A549 (cell line): ENCODE measurements at regions not wholly inside any gene's neighbourhood (a gene's known extent, or its start where the extent isn't known, plus 50 kb on each side); places are given as distances from the start of the nearest gene placed in this dataset.

Experiments used
- ATAC-seq, 2 experiments: fragments of 200-7000 bp in 1 of 2; fragments of >200 bp in 1 of 2; cut with Nextera tagmentation in 1 of 2; cut with Tn5 transposase in 1 of 2; 3 replicates each; pipeline versions ENCODE4 v1.8.0 to v1.9.1; 2018 to 2020; ENCODE audit warnings: mild to moderate bottlenecking in 1 of 2, moderate library complexity in 1 of 2
- CTCF ChIA-PET: fragments of 300-600 bp; sonication (Branson Sonifier 250); formaldehyde crosslinking; extraction: SDS; loops from one replicate; lab custom pipeline; 2021; ENCODE audit warnings: antibody characterized with exemption, inconsistent platforms; lab: Yijun Ruan, JAX
- POLR2A ChIA-PET: fragments of 350-600 bp; formaldehyde crosslinking; extraction: SDS; loops from one replicate; lab custom pipeline; 2021; ENCODE audit warnings: antibody characterized with exemption, inconsistent platforms; lab: Yijun Ruan, JAX
- DNase-seq, 2 experiments: peaks; one replicate each; pipeline versions ENCODE4 v3.0.0 to v3.0.0-alpha.2; 2011 to 2016; ENCODE audit warnings: low read depth in 1 of 2, low spot score in 1 of 2
- FAIRE-seq: peaks from 2 replicates; lab custom pipeline; 2011; peaks lifted over from hg19 to GRCh38; lab: Jason Lieb, UNC
- H3K27ac ChIP-seq, 2 experiments: fragments of >200 bp; sonication (Bioruptor Twin); formaldehyde crosslinking; 3 replicates each; pipeline ENCODE4 v1.5.1; 2016 to 2017
- H3K4me1 ChIP-seq: fragments of >200 bp; sonication (Bioruptor Twin); formaldehyde crosslinking; 3 replicates; pipeline ENCODE4 v1.6.1; 2016
- H3K4me2 ChIP-seq: fragments of >200 bp; sonication (Bioruptor Twin); formaldehyde crosslinking; 3 replicates; pipeline ENCODE4 v1.6.1; 2016
- H3K4me3 ChIP-seq: fragments of >200 bp; sonication (Bioruptor Twin); formaldehyde crosslinking; 3 replicates; pipeline ENCODE4 v1.5.1; 2016
- H3K9me3 ChIP-seq: fragments of >200 bp; sonication (Bioruptor Twin); formaldehyde crosslinking; 3 replicates; pipeline ENCODE4 v1.6.1; 2016
- BHLHE40 ChIP-seq: IDR thresholded peaks from 2 replicates; pipeline ENCODE4 v1.6.1; 2012; ENCODE audit warnings: low read depth, low read length, inconsistent platforms
- CBX2 ChIP-seq: fragments of 200-600 bp; sonication (generic); IDR thresholded peaks from 2 replicates; pipeline ENCODE4 v1.6.1; 2016; ENCODE audit warnings: low read depth, mild to moderate bottlenecking, borderline replicate concordance
- CHD4 ChIP-seq: fragments of 200-600 bp; sonication (generic); IDR thresholded peaks from 2 replicates; pipeline ENCODE4 v1.6.1; 2016; ENCODE audit warnings: antibody characterized with exemption, mild to moderate bottlenecking, borderline replicate concordance
- EHMT2 ChIP-seq: fragments of 200-600 bp; sonication (generic); IDR thresholded peaks from 2 replicates; pipeline ENCODE4 v1.6.1; 2016; ENCODE audit warnings: antibody characterized with exemption, low read depth, mild to moderate bottlenecking, moderate library complexity
- EP300 ChIP-seq, 2 experiments: fragments of >200 bp; sonication (Bioruptor Twin); formaldehyde crosslinking; IDR thresholded peaks; 2 replicates in 1 of 2; 3 replicates in 1 of 2; pipeline ENCODE4 v1.6.1; 2016 to 2017
- ESRRA ChIP-seq: fragments of 150-350 bp; IDR thresholded peaks from 2 replicates; pipeline ENCODE4 v1.6.1; 2014; ENCODE audit warnings: mild to moderate bottlenecking, low read length, borderline replicate concordance
- FOSB ChIP-seq: fragments of 250-450 bp; sonication (Bioruptor Pico); IDR thresholded peaks from 2 replicates; pipeline ENCODE4 v1.5.0; 2020; ENCODE audit warnings: mild to moderate bottlenecking, moderate library complexity
- HEYL ChIP-seq: fragments of 250-450 bp; sonication (Bioruptor Pico); IDR thresholded peaks from 2 replicates; pipeline ENCODE4 v1.8.0; 2021; ENCODE audit warnings: mild to moderate bottlenecking, moderate library complexity
- HOXA7 ChIP-seq: fragments of 250-450 bp; sonication (Bioruptor Pico); IDR thresholded peaks from 2 replicates; pipeline ENCODE4 v1.5.0; 2020; ENCODE audit warnings: mild to moderate bottlenecking, moderate library complexity
- HOXB13 ChIP-seq: fragments of 250-450 bp; sonication (Bioruptor Pico); IDR thresholded peaks from 2 replicates; pipeline ENCODE4 v1.5.0; 2020; ENCODE audit warnings: low read depth, mild to moderate bottlenecking, moderate library complexity
- JUN ChIP-seq, 2 experiments: fragments of >200 bp; sonication (Bioruptor Twin); formaldehyde crosslinking; IDR thresholded peaks; 2 replicates in 1 of 2; 3 replicates in 1 of 2; pipeline ENCODE4 v1.6.1; 2016 to 2017
- KDM1A ChIP-seq: fragments of 200-600 bp; sonication (generic); IDR thresholded peaks from 2 replicates; pipeline ENCODE4 v1.6.1; 2016; ENCODE audit warnings: low read depth, mild to moderate bottlenecking
- MAZ ChIP-seq: fragments of 150-350 bp; IDR thresholded peaks from 2 replicates; pipeline ENCODE4 v1.6.1; 2014; ENCODE audit warnings: antibody characterized with exemption, low read depth, low read length, borderline replicate concordance
- NR3C1 ChIP-seq: fragments of >200 bp; sonication (Bioruptor Twin); formaldehyde crosslinking; IDR thresholded peaks from 3 replicates; pipeline ENCODE4 v1.6.1; 2017
- POLR2A ChIP-seq: IDR thresholded peaks from 2 replicates; pipeline ENCODE4 v1.6.1; 2012; ENCODE audit warnings: mild to moderate bottlenecking, low read length
- RAD21 ChIP-seq, 2 experiments: fragments of >200 bp in 1 of 2; sonication (Bioruptor Twin) in 1 of 2; formaldehyde crosslinking in 1 of 2; IDR thresholded peaks in 1 of 2; conservative IDR thresholded peaks in 1 of 2; 2 replicates in 1 of 2; 3 replicates in 1 of 2; pipeline ENCODE4 v1.6.1; 2012 to 2018; ENCODE audit warnings: inconsistent platforms in 1 of 2
- SREBF2 ChIP-seq: fragments of 450-650 bp; IDR thresholded peaks from 2 replicates; pipeline ENCODE4 v1.6.1; 2014; ENCODE audit warnings: mild to moderate bottlenecking, moderate library complexity
- TFCP2L1 ChIP-seq: fragments of 250-450 bp; sonication (Bioruptor Pico); IDR thresholded peaks from 2 replicates; pipeline ENCODE4 v1.5.0; 2021; ENCODE audit warnings: mild to moderate bottlenecking
- ZNF302 ChIP-seq: fragments of 250-450 bp; sonication (Bioruptor Pico); IDR thresholded peaks from 2 replicates; pipeline ENCODE4 v1.9.0; 2021; ENCODE audit warnings: inconsistent platforms, mild to moderate bottlenecking, moderate library complexity
- ZSCAN20 ChIP-seq: fragments of 250-450 bp; sonication (Bioruptor Pico); IDR thresholded peaks from 2 replicates; pipeline ENCODE4 v1.8.0; 2022; ENCODE audit warnings: mild to moderate bottlenecking, moderate library complexity
- WGBS: methylation state at CpG from one replicate; pipeline ENCODE4 v1.1.6; 2017; ENCODE audit errors: missing lambda C conversion rate; 5-methylcytosine and 5-hydroxymethylcytosine counted together
- TF ChIP-seq, protein P1 (sequence below): IDR thresholded peaks from 2 replicates; pipeline ENCODE4 v1.6.1; 2012
- TF ChIP-seq, protein P2 (sequence below): fragments of 150-350 bp; IDR thresholded peaks from 2 replicates; pipeline ENCODE4 v1.6.1; 2014; ENCODE audit warnings: low read depth, mild to moderate bottlenecking, low read length
- TF ChIP-seq, protein P3 (sequence below): fragments of 250-450 bp; sonication (Bioruptor Pico); IDR thresholded peaks from 2 replicates; pipeline ENCODE4 v1.5.0; 2020; ENCODE audit warnings: low read depth, mild to moderate bottlenecking, moderate library complexity

DNA sequence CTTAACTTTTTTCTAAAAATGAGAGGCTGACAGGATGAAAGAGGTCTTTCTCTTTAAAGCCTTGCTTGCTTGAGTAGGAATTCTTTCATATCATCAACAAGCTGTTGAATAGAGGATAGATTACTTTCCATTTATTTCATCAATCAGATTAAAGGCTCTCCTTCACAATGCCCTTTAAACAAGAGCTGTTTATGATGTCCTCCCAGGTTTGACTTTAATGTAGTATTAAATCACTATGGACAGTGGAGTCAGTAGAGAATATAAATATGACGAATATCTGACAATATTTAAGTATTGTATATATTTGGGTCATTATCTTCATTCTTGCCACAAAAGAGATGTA is 282.0 kb downstream of the ISL1 start:
- no peak for DNase-seq
- H3K4me3 ChIP-seq = no peak overlapping the region
- POLR2A ChIA-PET = no interaction called here
- 2% methylated on average over 1 of the region's 1 CpG for WGBS
- H3K27ac ChIP-seq = no peak overlapping the region
- no peak for TF ChIP-seq JUN (IDR thresholded peaks at IDR 0.05)
- H3K9me3 ChIP-seq = no peaks in the 10 kb centered on the region
- no peak overlapping the region for H3K4me2 ChIP-seq
- no peak for ATAC-seq
- no peaks in the 10 kb centered on the region for H3K4me1 ChIP-seq
- CTCF ChIA-PET = no interaction called here
- FAIRE-seq = no peak

DNA sequence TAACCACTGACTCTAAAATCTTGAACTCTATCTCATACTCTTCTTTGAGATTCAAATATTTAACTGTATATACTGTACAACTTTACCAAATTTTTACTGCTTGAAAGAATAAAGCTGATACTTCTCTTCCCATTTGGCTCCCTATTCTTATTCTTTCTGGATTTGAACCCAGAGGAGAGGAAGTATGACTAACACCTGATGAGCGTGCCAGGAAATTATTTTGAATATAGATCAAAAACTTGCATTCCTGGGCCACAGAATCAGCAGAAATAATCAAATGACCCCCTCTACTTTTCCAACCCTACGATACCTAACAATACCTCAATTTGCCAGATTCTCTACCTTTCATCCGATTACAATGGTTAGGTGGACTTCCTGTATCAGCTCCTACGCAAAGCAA is 285.8 kb downstream of the ISL1 start:
- CTCF ChIA-PET = no interaction called here

DNA sequence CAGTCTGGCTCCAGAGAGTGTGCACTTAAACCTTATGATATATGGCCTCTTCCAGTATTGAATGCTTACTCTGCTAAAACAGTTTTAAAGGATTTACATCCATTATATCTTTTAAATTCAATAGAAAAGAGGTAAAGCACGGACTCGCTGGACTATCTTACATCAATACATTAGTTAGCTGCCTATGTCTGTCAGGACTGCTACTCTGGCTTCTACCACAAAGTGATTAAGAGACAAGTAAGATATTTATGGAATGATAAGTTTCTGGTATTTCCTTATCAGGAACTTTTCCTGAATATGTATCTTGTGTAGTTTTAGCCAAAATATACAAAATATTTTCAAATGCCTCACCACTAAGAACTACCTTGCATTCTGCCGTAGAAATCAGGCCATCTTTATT is 295.1 kb downstream of the ISL1 start:
- no peaks in the 10 kb centered on the region for H3K9me3 ChIP-seq
- ATAC-seq (no peak), FAIRE-seq (no peak), DNase-seq (no peak)
- TF ChIP-seq TFCP2L1 (no peak), POLR2A (no peak), EP300 (IDR thresholded peaks at IDR 0.05) (no peak), EHMT2 (no peak), NR3C1 (no peak), RAD21 (conservative IDR thresholded peaks at IDR 0.05 in 1 of 2, IDR thresholded peaks at IDR 0.05 in 1 of 2) (no peak), ESRRA (no peak), BHLHE40 (no peak), KDM1A (no peak), HEYL (CRISPR knock-in tag) (no peak), ZNF302 (CRISPR knock-in tag) (no peak), JUN (IDR thresholded peaks at IDR 0.05) (no peak), HOXB13 (CRISPR knock-in tag) (no peak), CBX2 (no peak), ZSCAN20 (CRISPR knock-in tag) (no peak), SREBF2 (no peak), FOSB (CRISPR knock-in tag) (no peak)
- TF ChIP-seq, protein P1, sequence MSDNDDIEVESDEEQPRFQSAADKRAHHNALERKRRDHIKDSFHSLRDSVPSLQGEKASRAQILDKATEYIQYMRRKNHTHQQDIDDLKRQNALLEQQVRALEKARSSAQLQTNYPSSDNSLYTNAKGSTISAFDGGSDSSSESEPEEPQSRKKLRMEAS = no peak
- TF ChIP-seq, protein P2, sequence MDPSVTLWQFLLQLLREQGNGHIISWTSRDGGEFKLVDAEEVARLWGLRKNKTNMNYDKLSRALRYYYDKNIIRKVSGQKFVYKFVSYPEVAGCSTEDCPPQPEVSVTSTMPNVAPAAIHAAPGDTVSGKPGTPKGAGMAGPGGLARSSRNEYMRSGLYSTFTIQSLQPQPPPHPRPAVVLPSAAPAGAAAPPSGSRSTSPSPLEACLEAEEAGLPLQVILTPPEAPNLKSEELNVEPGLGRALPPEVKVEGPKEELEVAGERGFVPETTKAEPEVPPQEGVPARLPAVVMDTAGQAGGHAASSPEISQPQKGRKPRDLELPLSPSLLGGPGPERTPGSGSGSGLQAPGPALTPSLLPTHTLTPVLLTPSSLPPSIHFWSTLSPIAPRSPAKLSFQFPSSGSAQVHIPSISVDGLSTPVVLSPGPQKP = no peak
- POLR2A ChIA-PET = no interaction called here
- H3K27ac ChIP-seq = no peak overlapping the region
- H3K4me2 ChIP-seq = no peak overlapping the region
- CTCF ChIA-PET = no interaction called here
- no peak overlapping the region for H3K4me3 ChIP-seq
- no peaks in the 10 kb centered on the region for H3K4me1 ChIP-seq
- WGBS = 24% methylated on average over 3 of the region's 3 CpGs

More for the DNA sequence above, 285.8 kb downstream of the ISL1 start:
- no peaks in the 10 kb centered on the region for H3K9me3 ChIP-seq
- no peak overlapping the region for H3K4me3 ChIP-seq
- ATAC-seq = no peak
- H3K4me2 ChIP-seq = no peak overlapping the region
- no peaks in the 10 kb centered on the region for H3K4me1 ChIP-seq
- POLR2A ChIA-PET = no interaction called here
- TF ChIP-seq, protein P1 = no peak
- no peak for TF ChIP-seq HOXA7
- TF ChIP-seq KDM1A = no peak
- no peak for TF ChIP-seq HOXB13 (CRISPR knock-in tag)
- TF ChIP-seq ZNF302 (CRISPR knock-in tag) = no peak
- TF ChIP-seq MAZ = no peak
- TF ChIP-seq, protein P3, sequence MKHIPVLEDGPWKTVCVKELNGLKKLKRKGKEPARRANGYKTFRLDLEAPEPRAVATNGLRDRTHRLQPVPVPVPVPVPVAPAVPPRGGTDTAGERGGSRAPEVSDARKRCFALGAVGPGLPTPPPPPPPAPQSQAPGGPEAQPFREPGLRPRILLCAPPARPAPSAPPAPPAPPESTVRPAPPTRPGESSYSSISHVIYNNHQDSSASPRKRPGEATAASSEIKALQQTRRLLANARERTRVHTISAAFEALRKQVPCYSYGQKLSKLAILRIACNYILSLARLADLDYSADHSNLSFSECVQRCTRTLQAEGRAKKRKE (CRISPR knock-in tag) = no peak
- no peak for TF ChIP-seq BHLHE40
- TF ChIP-seq CHD4 = no peak
- TF ChIP-seq, all 56 proteins: peak for 0
- no peak overlapping the region for H3K27ac ChIP-seq
- no peak for FAIRE-seq
- no peak for DNase-seq
- WGBS = 6% methylated on average over 4 of the region's 4 CpGs
